Activated naive CD4-positive, alpha-beta T cell treated with Interleukin-2 at 50 U/mL for 16 hours (primary cell): ENCODE measurements at regions not wholly inside any gene's neighbourhood (a gene's known extent, or its start where the extent isn't known, plus 50 kb on each side); places are given as distances from the start of the nearest gene placed in this dataset.
"Not testable (repeated sequence)": the region's sequence is repeated elsewhere in the genome, so short reads cannot be mapped to it uniquely, and the experiment has no call there.

Experiments
- DNase-seq: peaks from one replicate; pipeline ENCODE4 v3.0.0-alpha.2; 2020

DNA sequence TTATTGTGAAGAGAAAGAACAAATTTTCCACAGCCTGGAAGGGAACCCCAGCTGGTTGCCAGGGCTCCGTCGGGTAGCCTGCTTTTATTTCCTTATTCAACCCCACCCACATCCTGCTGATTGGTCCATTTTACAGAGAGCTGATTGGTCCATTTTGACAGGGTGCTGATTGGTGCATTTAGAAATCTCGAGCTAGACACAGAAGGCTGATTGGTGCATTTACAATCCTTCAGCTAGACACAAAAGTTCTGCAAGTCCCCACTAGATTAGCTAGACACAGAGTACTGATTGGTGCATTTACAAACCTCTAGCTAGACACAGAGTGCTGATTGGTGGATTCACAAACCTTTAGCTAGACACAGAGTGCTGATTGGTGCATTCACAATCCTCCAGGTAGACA lies 241.1 kb downstream of the TFEC start:
- DNase-seq, result not testable (repeated sequence)

DNA sequence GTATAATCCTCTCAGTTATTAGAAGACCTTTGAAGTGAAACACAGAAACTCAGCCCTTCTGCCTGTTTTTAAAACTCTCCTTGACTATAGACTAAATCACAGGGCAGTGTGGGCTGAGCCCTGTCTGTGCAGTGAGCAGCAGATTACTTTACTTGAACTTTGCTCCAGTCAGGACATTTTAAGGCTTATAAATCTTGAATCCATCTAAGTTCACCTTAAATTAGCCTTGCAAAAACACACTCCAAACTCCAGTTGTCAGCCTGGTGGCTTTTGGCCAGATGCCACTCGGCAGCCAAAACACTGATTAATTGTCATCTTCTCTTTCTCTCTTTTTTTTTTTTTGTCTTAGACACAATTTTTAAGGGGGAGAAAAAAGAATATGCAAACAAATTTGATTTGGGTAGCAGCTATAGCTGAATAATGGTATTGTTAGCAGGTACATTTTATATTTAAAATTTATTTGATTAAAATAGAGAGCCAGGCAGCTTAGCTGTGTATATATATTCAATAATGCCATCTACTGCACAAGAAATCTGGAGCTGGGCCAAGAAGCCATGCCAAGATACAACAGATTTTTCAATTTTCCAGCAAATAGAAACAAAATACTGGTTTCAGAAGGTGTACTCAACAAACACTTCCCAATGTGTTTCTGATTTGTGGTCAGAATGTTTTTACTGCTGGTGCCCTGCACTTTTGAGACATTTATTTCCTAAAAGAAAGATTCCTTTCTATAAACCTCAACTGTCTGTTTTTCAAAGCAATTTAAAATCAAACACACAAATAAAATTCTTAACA lies 247.7 kb downstream of the TFEC start:
- DNase-seq, result no peak

DNA sequence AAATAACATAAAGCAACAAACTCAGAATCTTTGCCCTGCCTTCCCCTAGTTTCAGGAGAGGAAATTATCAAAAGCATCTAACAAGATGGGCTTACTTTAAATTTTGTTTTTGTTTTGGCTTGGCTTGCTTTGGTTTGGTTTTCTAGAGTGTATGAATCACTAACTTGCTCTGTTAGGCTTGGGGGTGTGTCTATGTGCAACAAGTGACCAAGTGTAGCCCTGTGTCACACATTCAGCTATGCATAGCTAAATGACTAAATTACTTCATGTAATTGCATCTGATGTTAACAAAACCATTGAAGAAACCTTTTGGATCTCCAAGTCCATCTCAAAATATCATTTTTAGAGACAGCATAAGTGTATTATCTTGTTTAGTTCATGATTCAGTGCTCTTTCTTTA lies 251.0 kb downstream of the TFEC start:
- DNase-seq, result no peak

DNA sequence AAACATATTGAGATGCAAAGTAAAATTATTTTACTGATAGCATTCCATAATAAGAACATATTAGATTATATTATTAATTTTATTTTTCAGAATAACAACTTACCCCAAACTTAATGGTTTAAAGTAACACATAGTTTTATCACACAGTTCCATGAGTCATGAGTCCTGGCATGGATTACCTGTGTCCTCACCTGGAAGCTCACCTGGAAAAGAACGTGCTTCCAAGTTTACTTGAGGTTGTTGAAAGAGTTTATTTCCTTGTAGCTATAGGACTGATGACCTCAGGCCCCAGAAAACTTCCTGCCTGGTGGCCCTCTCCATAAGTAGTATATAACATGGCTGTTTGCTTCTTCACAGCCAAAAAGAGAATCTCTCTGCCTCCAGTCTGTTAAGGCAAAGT lies 254.6 kb downstream of the TFEC start:
- no peak for DNase-seq

- no peak for DNase-seq
Measured at GRCh38 chr7:115763347-115763746, 267.2 kb downstream of the TFEC start.

- DNase-seq, result no peak
Measured at GRCh38 chr7:115758025-115758424, 272.5 kb downstream of the TFEC start.

GRCh38 chr7:115754226-115754625 lies 276.3 kb downstream of the TFEC start:
- DNase-seq, result no peak

DNA sequence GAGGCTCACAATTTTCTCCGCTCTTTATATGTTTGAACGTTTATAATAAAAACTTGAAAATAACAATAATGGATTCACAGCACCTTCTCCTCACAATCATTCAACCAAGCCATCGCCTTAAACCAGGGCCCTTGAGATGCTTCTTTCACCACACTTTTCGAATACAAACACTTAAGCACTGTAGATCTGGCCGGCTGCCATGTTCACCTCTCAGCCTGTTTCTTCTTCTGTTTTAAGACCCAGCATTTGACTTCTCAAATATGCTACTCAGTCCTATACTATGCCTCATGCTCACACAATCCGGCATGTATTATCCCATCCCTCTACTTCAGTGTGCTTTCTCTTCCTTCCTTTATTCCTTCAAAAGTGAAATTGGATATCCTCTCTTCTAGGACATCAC lies 280.6 kb downstream of the TFEC start:
- no peak for DNase-seq

DNA sequence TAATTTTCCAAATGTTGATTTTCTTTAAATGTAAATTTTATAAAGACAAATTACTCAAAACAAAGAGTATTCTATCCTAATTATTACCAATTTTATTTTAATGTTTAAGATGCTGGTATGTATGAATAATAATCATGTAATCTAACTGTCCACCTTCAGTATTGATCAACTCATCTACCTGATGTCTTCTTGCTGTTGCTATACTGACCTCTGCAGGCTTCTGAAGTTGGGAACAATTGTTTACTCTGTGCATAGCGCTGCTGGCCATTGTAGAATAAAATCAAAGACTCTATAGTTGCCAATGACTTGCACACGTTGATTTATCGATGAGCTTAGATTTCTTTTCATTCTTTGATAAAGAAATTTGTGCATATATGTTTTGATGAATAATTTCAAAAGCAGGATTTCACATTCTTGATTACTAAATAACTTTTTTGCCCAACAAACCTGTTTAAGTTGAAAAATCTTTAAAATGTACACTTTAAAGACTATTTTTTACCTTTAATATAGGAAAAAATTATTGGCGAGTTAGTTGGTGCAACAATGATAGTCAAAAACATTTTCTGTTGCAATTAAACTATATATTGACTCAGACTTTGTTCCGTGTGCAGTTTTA lies 282.3 kb downstream of the TFEC start:
- no peak for DNase-seq

DNA sequence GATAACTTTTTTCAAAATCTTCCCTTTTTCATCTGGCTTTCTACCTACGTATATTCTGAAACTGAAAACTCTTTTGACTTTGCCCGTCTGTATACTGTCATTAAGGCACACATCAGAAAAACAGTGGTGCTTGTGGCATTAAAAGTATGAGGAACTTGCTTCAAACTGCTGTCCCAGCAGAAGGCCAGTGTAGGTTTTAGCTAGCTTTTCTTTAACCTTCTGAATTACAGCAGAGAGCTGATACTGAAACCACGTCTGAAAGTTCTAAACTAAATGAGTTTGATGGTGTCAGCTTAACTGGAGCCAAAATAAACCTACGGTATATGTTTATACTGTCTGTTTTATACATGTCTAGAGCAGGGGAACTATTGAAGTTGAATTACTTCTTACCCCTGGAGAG lies 283.4 kb downstream of the TFEC start:
- no peak for DNase-seq

- no peak for DNase-seq
Measured at GRCh38 chr7:115740043-115740442, 290.5 kb downstream of the TFEC start.

GRCh38 chr7:115734641-115735040 lies 295.9 kb downstream of the TFEC start:
- DNase-seq, result no peak

DNA sequence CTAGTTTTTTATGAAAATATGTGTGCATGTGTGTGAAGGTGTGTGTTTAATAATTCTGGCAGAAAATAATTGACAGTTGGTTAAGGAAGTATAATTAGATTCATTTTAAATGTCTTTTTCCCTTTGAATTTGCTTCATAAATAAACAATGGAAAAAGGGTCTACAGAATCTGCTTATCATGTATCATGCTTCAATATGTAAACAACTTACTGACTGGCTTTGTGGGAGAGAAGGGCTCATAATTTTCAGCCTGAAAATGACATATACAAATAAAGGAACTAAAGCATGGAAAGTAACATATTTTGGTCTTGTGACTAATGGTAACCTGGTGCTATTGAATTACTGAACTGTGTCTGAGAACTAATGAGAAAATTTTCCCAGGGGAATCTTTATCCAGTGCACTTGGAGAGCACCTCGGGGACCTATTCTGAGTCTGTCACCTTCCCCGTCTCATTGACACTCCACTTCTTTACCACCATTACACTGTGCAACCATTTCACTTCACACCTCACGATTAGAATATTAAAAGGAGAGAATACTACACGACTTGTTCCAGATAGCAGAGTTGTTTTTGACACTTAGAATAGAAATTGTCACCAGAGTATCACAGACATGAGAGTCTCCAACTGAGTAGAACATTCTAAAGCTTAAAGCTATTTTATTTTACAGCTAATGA lies 298.6 kb downstream of the TFEC start:
- no peak for DNase-seq

GRCh38 chr7:115728518-115728917 lies 302.0 kb downstream of the TFEC start:
- DNase-seq, result no peak

- DNase-seq, result no peak
Measured at GRCh38 chr7:115724400-115725056, 306.0 kb downstream of the TFEC start.

GRCh38 chr7:115722302-115722977 lies 308.1 kb downstream of the TFEC start:
- no peak for DNase-seq

DNA sequence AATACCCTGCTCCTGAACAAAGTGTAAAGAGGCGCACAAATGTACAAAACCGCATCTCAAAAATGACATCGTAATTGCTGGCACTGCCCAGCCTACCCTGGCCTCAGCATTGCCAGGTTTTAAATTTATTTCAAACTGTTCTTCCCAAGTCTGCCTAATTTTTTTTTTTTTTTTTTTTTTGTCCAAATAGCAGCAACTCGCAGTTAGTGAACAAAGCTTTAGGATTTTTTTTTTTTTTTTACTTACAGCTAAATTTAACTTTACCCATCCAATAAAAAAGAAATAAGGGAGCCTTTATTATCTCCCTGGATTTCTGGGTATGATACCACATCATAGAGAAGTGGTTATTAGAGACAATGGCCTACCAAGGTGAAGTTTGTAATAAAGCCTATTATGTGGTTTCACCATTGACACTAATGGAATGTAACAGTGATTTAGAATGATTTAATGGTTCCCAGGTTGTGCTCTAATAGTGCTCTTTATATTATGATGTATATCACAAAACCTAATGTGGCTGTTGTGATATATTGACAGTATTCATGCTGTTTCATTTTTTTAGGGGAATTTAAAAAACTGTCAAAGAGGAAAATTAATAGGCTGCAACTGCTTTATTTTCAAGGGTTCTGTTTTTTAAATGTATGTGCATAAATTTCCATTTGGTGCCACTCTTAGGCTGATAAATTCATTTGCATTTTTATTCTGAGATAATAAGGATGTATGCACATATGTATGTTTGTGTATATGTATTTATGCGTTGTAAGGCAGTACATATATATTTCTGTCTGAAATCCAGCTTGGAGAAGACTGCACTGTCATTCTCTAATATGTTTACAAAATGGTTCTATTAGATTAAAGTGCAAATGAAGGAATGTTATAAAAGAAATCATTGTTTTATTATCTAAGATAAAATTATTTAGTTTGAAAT lies 309.0 kb downstream of the TFEC start:
- DNase-seq, result no peak

DNA sequence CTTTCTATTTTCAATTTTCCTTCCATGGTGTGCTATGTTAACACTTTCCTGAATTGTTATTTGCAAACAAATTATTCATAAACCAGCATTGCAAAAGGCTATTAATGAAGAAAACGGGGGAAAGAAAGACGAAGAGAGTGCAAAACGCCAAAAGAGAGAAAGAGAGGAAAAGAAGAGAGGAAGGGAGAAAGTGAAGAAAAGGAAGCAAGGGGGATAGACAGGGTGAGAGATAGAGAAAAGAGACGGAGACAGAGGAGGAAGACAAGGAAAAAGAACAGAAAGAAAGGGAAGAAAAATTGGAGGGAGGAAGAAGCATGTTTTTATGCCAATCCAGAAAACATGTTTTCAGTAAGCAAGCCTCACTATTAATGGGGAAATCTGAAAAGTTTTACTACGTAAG lies 310.6 kb downstream of the TFEC start:
- DNase-seq, result no peak

- no peak for DNase-seq
Measured at GRCh38 chr7:115709664-115710063, 320.9 kb downstream of the TFEC start.

DNA sequence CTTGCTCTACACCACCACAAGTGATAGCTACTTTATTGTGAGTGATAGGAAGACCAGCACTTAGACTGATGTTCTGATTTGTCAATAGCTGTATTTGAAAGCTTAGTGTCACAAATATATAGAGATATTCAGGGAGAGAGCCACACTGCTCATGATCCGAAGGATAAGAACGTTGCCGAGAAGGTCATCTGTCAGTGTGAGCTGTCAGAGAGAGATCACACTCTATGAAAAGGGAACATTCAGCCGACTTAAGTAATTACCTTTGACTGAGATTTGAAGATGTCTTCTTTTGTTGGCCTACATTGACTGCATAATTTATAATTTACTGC lies 322.6 kb downstream of the TFEC start:
- DNase-seq, result no peak

GRCh38 chr7:115707258-115708012 lies 323.1 kb downstream of the TFEC start:
- no peak for DNase-seq
